ENCODE measurements at regions not wholly inside any gene's neighbourhood (a gene's known extent, or its start where the extent isn't known, plus 50 kb on each side); places are given as distances from the start of the nearest gene placed in this dataset.

DNA sequence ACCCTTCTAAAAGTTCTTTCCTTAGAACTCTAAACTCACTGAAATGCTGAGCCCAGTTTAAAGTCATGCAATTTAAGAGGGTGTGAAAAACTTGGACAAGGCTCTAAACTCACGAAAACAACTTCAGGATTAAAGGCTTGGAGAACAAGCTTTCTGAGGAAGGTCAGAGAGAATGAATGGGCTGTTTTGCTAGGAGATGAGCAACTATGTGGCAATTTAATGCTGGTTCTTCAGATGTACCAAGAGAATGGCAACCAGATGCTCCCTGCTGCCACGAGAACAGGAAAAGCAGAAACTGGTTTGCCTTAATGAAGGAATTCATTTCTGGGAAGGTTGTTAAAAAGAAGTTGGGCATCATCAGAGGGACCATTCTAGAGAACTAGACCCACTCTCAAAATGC, 77.8 kb upstream of the PMAIP1 start:
- TF ChIP-seq, protein P1, sequence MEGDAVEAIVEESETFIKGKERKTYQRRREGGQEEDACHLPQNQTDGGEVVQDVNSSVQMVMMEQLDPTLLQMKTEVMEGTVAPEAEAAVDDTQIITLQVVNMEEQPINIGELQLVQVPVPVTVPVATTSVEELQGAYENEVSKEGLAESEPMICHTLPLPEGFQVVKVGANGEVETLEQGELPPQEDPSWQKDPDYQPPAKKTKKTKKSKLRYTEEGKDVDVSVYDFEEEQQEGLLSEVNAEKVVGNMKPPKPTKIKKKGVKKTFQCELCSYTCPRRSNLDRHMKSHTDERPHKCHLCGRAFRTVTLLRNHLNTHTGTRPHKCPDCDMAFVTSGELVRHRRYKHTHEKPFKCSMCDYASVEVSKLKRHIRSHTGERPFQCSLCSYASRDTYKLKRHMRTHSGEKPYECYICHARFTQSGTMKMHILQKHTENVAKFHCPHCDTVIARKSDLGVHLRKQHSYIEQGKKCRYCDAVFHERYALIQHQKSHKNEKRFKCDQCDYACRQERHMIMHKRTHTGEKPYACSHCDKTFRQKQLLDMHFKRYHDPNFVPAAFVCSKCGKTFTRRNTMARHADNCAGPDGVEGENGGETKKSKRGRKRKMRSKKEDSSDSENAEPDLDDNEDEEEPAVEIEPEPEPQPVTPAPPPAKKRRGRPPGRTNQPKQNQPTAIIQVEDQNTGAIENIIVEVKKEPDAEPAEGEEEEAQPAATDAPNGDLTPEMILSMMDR (IDR thresholded peaks at IDR 0.05; ENCODE audit: low read depth, low read length): no peak
- TF ChIP-seq MAX (IDR thresholded peaks at IDR 0.05; ENCODE audit: low read depth, low read length): no peak
- TF ChIP-seq POLR2A (IDR thresholded peaks at IDR 0.05; ENCODE audit: extremely low read depth, insufficient read length): no peak
- TF ChIP-seq MYC (IDR thresholded peaks at IDR 0.05; ENCODE audit: low read depth, low read length): no peak

All from NB4 (cell line).